GM12878 (cell line): ENCODE measurements at regions not wholly inside any gene's neighbourhood (a gene's known extent, or its start where the extent isn't known, plus 50 kb on each side); places are given as distances from the start of the nearest gene placed in this dataset.

Experiments
- DPF2 ChIP-seq: fragments of 450-650 bp; IDR thresholded peaks from 2 replicates; pipeline ENCODE4 v1.6.1; 2017; ENCODE audit warnings: mild to moderate bottlenecking
- EP300 ChIP-seq, 2 experiments: fragments of 150-350 bp in 1 of 2; IDR thresholded peaks; 2 replicates each; pipeline ENCODE4 v1.6.1; 2011 to 2012; ENCODE audit warnings: low read depth in 2 of 2, low read length in 2 of 2, borderline replicate concordance in 1 of 2, improper control_type of control experiment in 1 of 2, inconsistent platforms in 1 of 2; ENCODE audit not compliant: control insufficient read depth in 1 of 2
- EZH2 ChIP-seq: IDR thresholded peaks from 2 replicates; pipeline ENCODE4 v1.6.1; 2012; ENCODE audit warnings: low read depth, mild to moderate bottlenecking, control low read depth, inconsistent platforms, low read length, borderline replicate concordance; ENCODE audit not compliant: control insufficient read depth
- MXI1 ChIP-seq: fragments of 150-350 bp; IDR thresholded peaks from 2 replicates; pipeline ENCODE4 v1.6.1; 2011; ENCODE audit warnings: low read depth, mild to moderate bottlenecking, inconsistent platforms, low read length, improper control_type of control experiment
- MYC ChIP-seq: IDR thresholded peaks from 2 replicates; pipeline ENCODE4 v1.6.1; 2011; ENCODE audit warnings: mild to moderate bottlenecking, low read length, moderate library complexity, inconsistent platforms; ENCODE audit not compliant: insufficient read depth, insufficient replicate concordance, insufficient read length, severe bottlenecking
- NBN ChIP-seq: fragments of 450-650 bp; IDR thresholded peaks from 2 replicates; pipeline ENCODE4 v1.6.1; 2016
- POLR2A ChIP-seq: IDR thresholded peaks from 2 replicates; pipeline ENCODE4 v1.6.1; 2011; ENCODE audit warnings: low read depth, mild to moderate bottlenecking, low read length
- RAD21 ChIP-seq: IDR thresholded peaks from 2 replicates; pipeline ENCODE4 v1.6.1; 2011; ENCODE audit warnings: mild to moderate bottlenecking, low read depth, low read length, moderate library complexity; ENCODE audit not compliant: insufficient read depth
- TF ChIP-seq, protein P1 (sequence below): fragments of 450-650 bp; IDR thresholded peaks from 2 replicates; pipeline ENCODE4 v1.6.1; 2018; ENCODE audit warnings: mild to moderate bottlenecking, low read depth, moderate library complexity; ENCODE audit not compliant: partially characterized antibody
- TF ChIP-seq, protein P2 (sequence below): IDR thresholded peaks from 2 replicates; pipeline ENCODE4 v1.6.1; 2012; ENCODE audit warnings: improper control_type of control experiment, low read depth, low read length; ENCODE audit not compliant: insufficient replicate concordance
- TF ChIP-seq, protein P3 (sequence below), 3 experiments: IDR thresholded peaks in 2 of 3; conservative IDR thresholded peaks in 1 of 3; 2 replicates each; pipeline ENCODE4 v1.5.1; 2011; ENCODE audit warnings: low read depth in 3 of 3, low read length in 3 of 3, mild to moderate bottlenecking in 3 of 3, control low read depth in 2 of 3, moderate library complexity in 2 of 3, inconsistent platforms in 1 of 3, mixed read lengths in 1 of 3; ENCODE audit not compliant: control insufficient read depth in 2 of 3, insufficient read depth in 1 of 3; ENCODE audit errors: extremely low read depth in 1 of 3
- TF ChIP-seq, protein P4 (sequence below): IDR thresholded peaks from 2 replicates; pipeline ENCODE4 v1.6.1; 2012; ENCODE audit warnings: low read depth, low read length, improper control_type of control experiment
- TF ChIP-seq, protein P5 (sequence below): fragments of 450-650 bp; conservative IDR thresholded peaks from 2 replicates; pipeline ENCODE4 v1.6.1; 2017; ENCODE audit warnings: mild to moderate bottlenecking, moderate library complexity
- TF ChIP-seq, protein P6 (sequence below): IDR thresholded peaks from 2 replicates; pipeline ENCODE4 v1.6.1; 2012; ENCODE audit warnings: mild to moderate bottlenecking, low read depth, low read length

DNA sequence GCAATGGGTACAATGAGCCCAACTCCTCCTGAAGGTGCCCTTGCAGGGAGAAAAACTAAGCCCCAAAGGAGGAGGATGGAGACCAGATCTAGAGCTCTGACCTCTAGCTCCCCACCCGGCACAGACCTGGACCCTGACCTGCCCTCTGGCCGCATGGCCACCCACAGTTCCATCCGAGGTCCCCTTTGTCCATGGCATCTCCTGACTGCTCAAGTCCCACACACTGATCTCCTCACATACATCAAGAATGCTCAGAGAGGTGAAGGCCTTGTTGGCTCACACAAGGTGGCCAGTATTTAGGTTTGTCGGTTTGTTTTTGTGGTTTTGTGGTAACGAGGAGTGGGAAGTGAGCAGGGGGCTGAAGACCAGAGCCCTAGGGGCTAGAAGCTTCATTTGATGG lies 423.5 kb upstream of the B3GAT1 start:
- TF ChIP-seq, protein P1, sequence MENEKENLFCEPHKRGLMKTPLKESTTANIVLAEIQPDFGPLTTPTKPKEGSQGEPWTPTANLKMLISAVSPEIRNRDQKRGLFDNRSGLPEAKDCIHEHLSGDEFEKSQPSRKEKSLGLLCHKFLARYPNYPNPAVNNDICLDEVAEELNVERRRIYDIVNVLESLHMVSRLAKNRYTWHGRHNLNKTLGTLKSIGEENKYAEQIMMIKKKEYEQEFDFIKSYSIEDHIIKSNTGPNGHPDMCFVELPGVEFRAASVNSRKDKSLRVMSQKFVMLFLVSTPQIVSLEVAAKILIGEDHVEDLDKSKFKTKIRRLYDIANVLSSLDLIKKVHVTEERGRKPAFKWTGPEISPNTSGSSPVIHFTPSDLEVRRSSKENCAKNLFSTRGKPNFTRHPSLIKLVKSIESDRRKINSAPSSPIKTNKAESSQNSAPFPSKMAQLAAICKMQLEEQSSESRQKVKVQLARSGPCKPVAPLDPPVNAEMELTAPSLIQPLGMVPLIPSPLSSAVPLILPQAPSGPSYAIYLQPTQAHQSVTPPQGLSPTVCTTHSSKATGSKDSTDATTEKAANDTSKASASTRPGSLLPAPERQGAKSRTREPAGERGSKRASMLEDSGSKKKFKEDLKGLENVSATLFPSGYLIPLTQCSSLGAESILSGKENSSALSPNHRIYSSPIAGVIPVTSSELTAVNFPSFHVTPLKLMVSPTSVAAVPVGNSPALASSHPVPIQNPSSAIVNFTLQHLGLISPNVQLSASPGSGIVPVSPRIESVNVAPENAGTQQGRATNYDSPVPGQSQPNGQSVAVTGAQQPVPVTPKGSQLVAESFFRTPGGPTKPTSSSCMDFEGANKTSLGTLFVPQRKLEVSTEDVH = no peak
- no peak for TF ChIP-seq DPF2
- TF ChIP-seq, protein P2, sequence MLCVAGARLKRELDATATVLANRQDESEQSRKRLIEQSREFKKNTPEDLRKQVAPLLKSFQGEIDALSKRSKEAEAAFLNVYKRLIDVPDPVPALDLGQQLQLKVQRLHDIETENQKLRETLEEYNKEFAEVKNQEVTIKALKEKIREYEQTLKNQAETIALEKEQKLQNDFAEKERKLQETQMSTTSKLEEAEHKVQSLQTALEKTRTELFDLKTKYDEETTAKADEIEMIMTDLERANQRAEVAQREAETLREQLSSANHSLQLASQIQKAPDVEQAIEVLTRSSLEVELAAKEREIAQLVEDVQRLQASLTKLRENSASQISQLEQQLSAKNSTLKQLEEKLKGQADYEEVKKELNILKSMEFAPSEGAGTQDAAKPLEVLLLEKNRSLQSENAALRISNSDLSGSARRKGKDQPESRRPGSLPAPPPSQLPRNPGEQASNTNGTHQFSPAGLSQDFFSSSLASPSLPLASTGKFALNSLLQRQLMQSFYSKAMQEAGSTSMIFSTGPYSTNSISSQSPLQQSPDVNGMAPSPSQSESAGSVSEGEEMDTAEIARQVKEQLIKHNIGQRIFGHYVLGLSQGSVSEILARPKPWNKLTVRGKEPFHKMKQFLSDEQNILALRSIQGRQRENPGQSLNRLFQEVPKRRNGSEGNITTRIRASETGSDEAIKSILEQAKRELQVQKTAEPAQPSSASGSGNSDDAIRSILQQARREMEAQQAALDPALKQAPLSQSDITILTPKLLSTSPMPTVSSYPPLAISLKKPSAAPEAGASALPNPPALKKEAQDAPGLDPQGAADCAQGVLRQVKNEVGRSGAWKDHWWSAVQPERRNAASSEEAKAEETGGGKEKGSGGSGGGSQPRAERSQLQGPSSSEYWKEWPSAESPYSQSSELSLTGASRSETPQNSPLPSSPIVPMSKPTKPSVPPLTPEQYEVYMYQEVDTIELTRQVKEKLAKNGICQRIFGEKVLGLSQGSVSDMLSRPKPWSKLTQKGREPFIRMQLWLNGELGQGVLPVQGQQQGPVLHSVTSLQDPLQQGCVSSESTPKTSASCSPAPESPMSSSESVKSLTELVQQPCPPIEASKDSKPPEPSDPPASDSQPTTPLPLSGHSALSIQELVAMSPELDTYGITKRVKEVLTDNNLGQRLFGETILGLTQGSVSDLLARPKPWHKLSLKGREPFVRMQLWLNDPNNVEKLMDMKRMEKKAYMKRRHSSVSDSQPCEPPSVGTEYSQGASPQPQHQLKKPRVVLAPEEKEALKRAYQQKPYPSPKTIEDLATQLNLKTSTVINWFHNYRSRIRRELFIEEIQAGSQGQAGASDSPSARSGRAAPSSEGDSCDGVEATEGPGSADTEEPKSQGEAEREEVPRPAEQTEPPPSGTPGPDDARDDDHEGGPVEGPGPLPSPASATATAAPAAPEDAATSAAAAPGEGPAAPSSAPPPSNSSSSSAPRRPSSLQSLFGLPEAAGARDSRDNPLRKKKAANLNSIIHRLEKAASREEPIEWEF = no peak
- TF ChIP-seq NBN = no peak
- no peak for TF ChIP-seq MXI1
- no peak for TF ChIP-seq MYC
- TF ChIP-seq, protein P3, sequence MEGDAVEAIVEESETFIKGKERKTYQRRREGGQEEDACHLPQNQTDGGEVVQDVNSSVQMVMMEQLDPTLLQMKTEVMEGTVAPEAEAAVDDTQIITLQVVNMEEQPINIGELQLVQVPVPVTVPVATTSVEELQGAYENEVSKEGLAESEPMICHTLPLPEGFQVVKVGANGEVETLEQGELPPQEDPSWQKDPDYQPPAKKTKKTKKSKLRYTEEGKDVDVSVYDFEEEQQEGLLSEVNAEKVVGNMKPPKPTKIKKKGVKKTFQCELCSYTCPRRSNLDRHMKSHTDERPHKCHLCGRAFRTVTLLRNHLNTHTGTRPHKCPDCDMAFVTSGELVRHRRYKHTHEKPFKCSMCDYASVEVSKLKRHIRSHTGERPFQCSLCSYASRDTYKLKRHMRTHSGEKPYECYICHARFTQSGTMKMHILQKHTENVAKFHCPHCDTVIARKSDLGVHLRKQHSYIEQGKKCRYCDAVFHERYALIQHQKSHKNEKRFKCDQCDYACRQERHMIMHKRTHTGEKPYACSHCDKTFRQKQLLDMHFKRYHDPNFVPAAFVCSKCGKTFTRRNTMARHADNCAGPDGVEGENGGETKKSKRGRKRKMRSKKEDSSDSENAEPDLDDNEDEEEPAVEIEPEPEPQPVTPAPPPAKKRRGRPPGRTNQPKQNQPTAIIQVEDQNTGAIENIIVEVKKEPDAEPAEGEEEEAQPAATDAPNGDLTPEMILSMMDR (IDR thresholded peaks at IDR 0.05 in 2 of 3, conservative IDR thresholded peaks at IDR 0.05 in 1 of 3; ENCODE audit: control insufficient read depth in 2 of 3, extremely low read depth in 1 of 3, insufficient read depth in 1 of 3, low read depth in 3 of 3, low read length in 3 of 3) = no peak
- no peak for TF ChIP-seq RAD21
- TF ChIP-seq, protein P4, sequence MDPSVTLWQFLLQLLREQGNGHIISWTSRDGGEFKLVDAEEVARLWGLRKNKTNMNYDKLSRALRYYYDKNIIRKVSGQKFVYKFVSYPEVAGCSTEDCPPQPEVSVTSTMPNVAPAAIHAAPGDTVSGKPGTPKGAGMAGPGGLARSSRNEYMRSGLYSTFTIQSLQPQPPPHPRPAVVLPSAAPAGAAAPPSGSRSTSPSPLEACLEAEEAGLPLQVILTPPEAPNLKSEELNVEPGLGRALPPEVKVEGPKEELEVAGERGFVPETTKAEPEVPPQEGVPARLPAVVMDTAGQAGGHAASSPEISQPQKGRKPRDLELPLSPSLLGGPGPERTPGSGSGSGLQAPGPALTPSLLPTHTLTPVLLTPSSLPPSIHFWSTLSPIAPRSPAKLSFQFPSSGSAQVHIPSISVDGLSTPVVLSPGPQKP = no peak
- no peak for TF ChIP-seq POLR2A
- no peak for TF ChIP-seq EZH2
- TF ChIP-seq, protein P5, sequence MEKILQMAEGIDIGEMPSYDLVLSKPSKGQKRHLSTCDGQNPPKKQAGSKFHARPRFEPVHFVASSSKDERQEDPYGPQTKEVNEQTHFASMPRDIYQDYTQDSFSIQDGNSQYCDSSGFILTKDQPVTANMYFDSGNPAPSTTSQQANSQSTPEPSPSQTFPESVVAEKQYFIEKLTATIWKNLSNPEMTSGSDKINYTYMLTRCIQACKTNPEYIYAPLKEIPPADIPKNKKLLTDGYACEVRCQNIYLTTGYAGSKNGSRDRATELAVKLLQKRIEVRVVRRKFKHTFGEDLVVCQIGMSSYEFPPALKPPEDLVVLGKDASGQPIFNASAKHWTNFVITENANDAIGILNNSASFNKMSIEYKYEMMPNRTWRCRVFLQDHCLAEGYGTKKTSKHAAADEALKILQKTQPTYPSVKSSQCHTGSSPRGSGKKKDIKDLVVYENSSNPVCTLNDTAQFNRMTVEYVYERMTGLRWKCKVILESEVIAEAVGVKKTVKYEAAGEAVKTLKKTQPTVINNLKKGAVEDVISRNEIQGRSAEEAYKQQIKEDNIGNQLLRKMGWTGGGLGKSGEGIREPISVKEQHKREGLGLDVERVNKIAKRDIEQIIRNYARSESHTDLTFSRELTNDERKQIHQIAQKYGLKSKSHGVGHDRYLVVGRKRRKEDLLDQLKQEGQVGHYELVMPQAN = no peak
- no peak for TF ChIP-seq EP300 (IDR thresholded peaks at IDR 0.05; ENCODE audit: borderline replicate concordance in 1 of 2, control insufficient read depth in 1 of 2, low read depth in 2 of 2, low read length in 2 of 2)
- TF ChIP-seq, protein P6, sequence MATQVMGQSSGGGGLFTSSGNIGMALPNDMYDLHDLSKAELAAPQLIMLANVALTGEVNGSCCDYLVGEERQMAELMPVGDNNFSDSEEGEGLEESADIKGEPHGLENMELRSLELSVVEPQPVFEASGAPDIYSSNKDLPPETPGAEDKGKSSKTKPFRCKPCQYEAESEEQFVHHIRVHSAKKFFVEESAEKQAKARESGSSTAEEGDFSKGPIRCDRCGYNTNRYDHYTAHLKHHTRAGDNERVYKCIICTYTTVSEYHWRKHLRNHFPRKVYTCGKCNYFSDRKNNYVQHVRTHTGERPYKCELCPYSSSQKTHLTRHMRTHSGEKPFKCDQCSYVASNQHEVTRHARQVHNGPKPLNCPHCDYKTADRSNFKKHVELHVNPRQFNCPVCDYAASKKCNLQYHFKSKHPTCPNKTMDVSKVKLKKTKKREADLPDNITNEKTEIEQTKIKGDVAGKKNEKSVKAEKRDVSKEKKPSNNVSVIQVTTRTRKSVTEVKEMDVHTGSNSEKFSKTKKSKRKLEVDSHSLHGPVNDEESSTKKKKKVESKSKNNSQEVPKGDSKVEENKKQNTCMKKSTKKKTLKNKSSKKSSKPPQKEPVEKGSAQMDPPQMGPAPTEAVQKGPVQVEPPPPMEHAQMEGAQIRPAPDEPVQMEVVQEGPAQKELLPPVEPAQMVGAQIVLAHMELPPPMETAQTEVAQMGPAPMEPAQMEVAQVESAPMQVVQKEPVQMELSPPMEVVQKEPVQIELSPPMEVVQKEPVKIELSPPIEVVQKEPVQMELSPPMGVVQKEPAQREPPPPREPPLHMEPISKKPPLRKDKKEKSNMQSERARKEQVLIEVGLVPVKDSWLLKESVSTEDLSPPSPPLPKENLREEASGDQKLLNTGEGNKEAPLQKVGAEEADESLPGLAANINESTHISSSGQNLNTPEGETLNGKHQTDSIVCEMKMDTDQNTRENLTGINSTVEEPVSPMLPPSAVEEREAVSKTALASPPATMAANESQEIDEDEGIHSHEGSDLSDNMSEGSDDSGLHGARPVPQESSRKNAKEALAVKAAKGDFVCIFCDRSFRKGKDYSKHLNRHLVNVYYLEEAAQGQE = no peak
